Brain pericyte (primary cell): ENCODE measurements at regions not wholly inside any gene's neighbourhood (a gene's known extent, or its start where the extent isn't known, plus 50 kb on each side); places are given as distances from the start of the nearest gene placed in this dataset.
A peak's percentile ranks its signal among the peaks of the same experiment; 100 is the strongest.
"Not testable (repeated sequence)": the region's sequence is repeated elsewhere in the genome, so short reads cannot be mapped to it uniquely, and the experiment has no call there.

ENCODE experiments used
- DNase-seq: peaks from one replicate; pipeline ENCODE4 v3.0.0-alpha.2; 2012; ENCODE audit warnings: low read depth, low spot score

- not testable (repeated sequence) for DNase-seq
Observed at GRCh38 chr1:234824836-234825235, 214.9 kb upstream of the IRF2BP2 start.

GRCh38 chr1:234823191-234824176 is 213.5 kb upstream of the IRF2BP2 start:
- DNase-seq: no peak

- DNase-seq: no peak
Observed at GRCh38 chr1:234821840-234822239, 211.9 kb upstream of the IRF2BP2 start.

- DNase-seq: no peak
Observed at GRCh38 chr1:234820597-234820996, 210.6 kb upstream of the IRF2BP2 start.

- not testable (repeated sequence) for DNase-seq
Observed at GRCh38 chr1:234819845-234820244, 209.9 kb upstream of the IRF2BP2 start.

- DNase-seq: not testable (repeated sequence)
Observed at GRCh38 chr1:234818040-234818387, 208.0 kb upstream of the IRF2BP2 start.

- not testable (repeated sequence) for DNase-seq
Observed at GRCh38 chr1:234817313-234818039, 207.5 kb upstream of the IRF2BP2 start.

- DNase-seq: not testable (repeated sequence)
Observed at GRCh38 chr1:234816864-234817263, 206.9 kb upstream of the IRF2BP2 start.

GRCh38 chr1:234816186-234816851 is 206.3 kb upstream of the IRF2BP2 start:
- DNase-seq: not testable (repeated sequence)

- DNase-seq: not testable (repeated sequence)
Observed at GRCh38 chr1:234815295-234815815, 205.4 kb upstream of the IRF2BP2 start.

- DNase-seq: not testable (repeated sequence)
Observed at GRCh38 chr1:234814235-234814634, 204.3 kb upstream of the IRF2BP2 start.

- peak; percentile 22 for DNase-seq
Observed at GRCh38 chr1:234811824-234812223, 201.8 kb upstream of the IRF2BP2 start.

- not testable (repeated sequence) for DNase-seq
Observed at GRCh38 chr1:234810726-234811125, 200.7 kb upstream of the IRF2BP2 start.

- not testable (repeated sequence) for DNase-seq
Observed at GRCh38 chr1:234809854-234810245, 199.9 kb upstream of the IRF2BP2 start.

- DNase-seq: not testable (repeated sequence)
Observed at GRCh38 chr1:234808943-234809853, 199.2 kb upstream of the IRF2BP2 start.

GRCh38 chr1:234808459-234808858 is 198.5 kb upstream of the IRF2BP2 start:
- DNase-seq: not testable (repeated sequence)

GRCh38 chr1:234807705-234808104 is 197.7 kb upstream of the IRF2BP2 start:
- not testable (repeated sequence) for DNase-seq

- not testable (repeated sequence) for DNase-seq
Observed at GRCh38 chr1:234802586-234802985, 192.6 kb upstream of the IRF2BP2 start.

GRCh38 chr1:234801636-234802035 is 191.7 kb upstream of the IRF2BP2 start:
- DNase-seq: not testable (repeated sequence)

GRCh38 chr1:234801147-234801546 is 191.2 kb upstream of the IRF2BP2 start:
- DNase-seq: not testable (repeated sequence)
